Hindlimb muscle (tissue), 1 donor: ENCODE measurements at regions not wholly inside any gene's neighbourhood (a gene's known extent, or its start where the extent isn't known, plus 50 kb on each side); places are given as distances from the start of the nearest gene placed in this dataset.

Experiments used
- DNase-seq: peaks from one replicate; pipeline ENCODE4 v3.0.0-alpha.2; 2013

- no peak for DNase-seq
These were observed 169.1 kb upstream of the SASH1 start for GRCh38 chr6:148173548-148173947.

GRCh38 chr6:148175550-148176188, 167.0 kb upstream of the SASH1 start:
- DNase-seq: no peak

- DNase-seq: peak; percentile 62
These were observed 164.9 kb upstream of the SASH1 start for GRCh38 chr6:148177589-148178233.

GRCh38 chr6:148179786-148180185, 162.9 kb upstream of the SASH1 start:
- no peak for DNase-seq

GRCh38 chr6:148182378-148182777, 160.3 kb upstream of the SASH1 start:
- DNase-seq: no peak

- DNase-seq: no peak
These were observed 158.9 kb upstream of the SASH1 start for GRCh38 chr6:148183776-148184175.

GRCh38 chr6:148186916-148187315, 155.7 kb upstream of the SASH1 start:
- DNase-seq: no peak

GRCh38 chr6:148192310-148192709, 150.3 kb upstream of the SASH1 start:
- no peak for DNase-seq

- no peak for DNase-seq
These were observed 149.5 kb upstream of the SASH1 start for GRCh38 chr6:148193063-148193680.

GRCh38 chr6:148195511-148195910, 147.1 kb upstream of the SASH1 start:
- DNase-seq: no peak

GRCh38 chr6:148199584-148199983, 143.1 kb upstream of the SASH1 start:
- no peak for DNase-seq

GRCh38 chr6:148200293-148200692, 142.3 kb upstream of the SASH1 start:
- DNase-seq: no peak

- DNase-seq: no peak
These were observed 141.9 kb upstream of the SASH1 start for GRCh38 chr6:148200781-148201180.

- DNase-seq: no peak
These were observed 139.2 kb upstream of the SASH1 start for GRCh38 chr6:148203281-148203925.

GRCh38 chr6:148203970-148204369, 138.7 kb upstream of the SASH1 start:
- no peak for DNase-seq

GRCh38 chr6:148208298-148208697, 134.3 kb upstream of the SASH1 start:
- DNase-seq: no peak

- no peak for DNase-seq
These were observed 130.8 kb upstream of the SASH1 start for GRCh38 chr6:148211777-148212324.

- DNase-seq: no peak
These were observed 130.3 kb upstream of the SASH1 start for GRCh38 chr6:148212366-148212765.

- DNase-seq: no peak
These were observed 129.3 kb upstream of the SASH1 start for GRCh38 chr6:148213366-148213765.

- no peak for DNase-seq
These were observed 128.0 kb upstream of the SASH1 start for GRCh38 chr6:148214667-148215066.

GRCh38 chr6:148217051-148217450, 125.6 kb upstream of the SASH1 start:
- DNase-seq: no peak

GRCh38 chr6:148217921-148218320, 124.7 kb upstream of the SASH1 start:
- no peak for DNase-seq

GRCh38 chr6:148218542-148219258, 123.9 kb upstream of the SASH1 start:
- DNase-seq: no peak
